C4-2B (cell line): ENCODE measurements at regions not wholly inside any gene's neighbourhood (a gene's known extent, or its start where the extent isn't known, plus 50 kb on each side); places are given as distances from the start of the nearest gene placed in this dataset.

Experiments
- ZFX ChIP-seq: fragments of 450-650 bp; IDR thresholded peaks from 2 replicates; pipeline ENCODE4 v1.6.1; 2017
- TF ChIP-seq, protein P1 (sequence below): fragments of 450-650 bp; conservative IDR thresholded peaks from 2 replicates; pipeline ENCODE4 v1.5.1; 2017; ENCODE audit warnings: mild to moderate bottlenecking

DNA sequence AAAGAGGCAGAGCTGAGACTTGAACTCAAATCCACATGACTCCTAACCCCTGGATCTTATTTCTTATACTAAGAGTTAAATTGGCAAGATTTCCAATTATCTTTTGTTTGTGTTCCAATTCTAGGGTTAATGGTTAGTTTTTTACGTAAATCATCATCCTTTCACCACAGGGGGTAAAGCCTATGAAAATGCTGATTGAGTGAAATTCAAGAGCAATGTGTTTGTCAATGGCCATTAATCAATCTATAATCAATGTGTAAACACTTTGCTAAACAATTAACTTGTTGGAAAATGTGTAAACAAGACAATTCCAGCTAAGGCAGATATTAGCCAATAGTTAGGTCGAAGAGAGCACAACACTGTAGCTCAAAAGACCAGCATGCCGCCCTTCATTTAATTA, 376.5 kb upstream of the ACVR2A start:
- TF ChIP-seq, protein P1, sequence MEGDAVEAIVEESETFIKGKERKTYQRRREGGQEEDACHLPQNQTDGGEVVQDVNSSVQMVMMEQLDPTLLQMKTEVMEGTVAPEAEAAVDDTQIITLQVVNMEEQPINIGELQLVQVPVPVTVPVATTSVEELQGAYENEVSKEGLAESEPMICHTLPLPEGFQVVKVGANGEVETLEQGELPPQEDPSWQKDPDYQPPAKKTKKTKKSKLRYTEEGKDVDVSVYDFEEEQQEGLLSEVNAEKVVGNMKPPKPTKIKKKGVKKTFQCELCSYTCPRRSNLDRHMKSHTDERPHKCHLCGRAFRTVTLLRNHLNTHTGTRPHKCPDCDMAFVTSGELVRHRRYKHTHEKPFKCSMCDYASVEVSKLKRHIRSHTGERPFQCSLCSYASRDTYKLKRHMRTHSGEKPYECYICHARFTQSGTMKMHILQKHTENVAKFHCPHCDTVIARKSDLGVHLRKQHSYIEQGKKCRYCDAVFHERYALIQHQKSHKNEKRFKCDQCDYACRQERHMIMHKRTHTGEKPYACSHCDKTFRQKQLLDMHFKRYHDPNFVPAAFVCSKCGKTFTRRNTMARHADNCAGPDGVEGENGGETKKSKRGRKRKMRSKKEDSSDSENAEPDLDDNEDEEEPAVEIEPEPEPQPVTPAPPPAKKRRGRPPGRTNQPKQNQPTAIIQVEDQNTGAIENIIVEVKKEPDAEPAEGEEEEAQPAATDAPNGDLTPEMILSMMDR: no peak
- no peak for TF ChIP-seq ZFX
